Limb (tissue), 2 donors: ENCODE measurements at regions not wholly inside any gene's neighbourhood (a gene's known extent, or its start where the extent isn't known, plus 50 kb on each side); places are given as distances from the start of the nearest gene placed in this dataset.
A peak's percentile ranks its signal among the peaks of the same experiment; 100 is the strongest.

Experiments
- DNase-seq, 2 donors: peaks; one replicate each; pipeline ENCODE4 v3.0.0-alpha.2; 2016; ENCODE audit errors: extremely low spot score in 2 of 2

- no peak for DNase-seq
Measured at GRCh38 chr6:92827104-92827503, 592.3 kb downstream of the EPHA7 start.

- DNase-seq = no peak
Measured at GRCh38 chr6:92826633-92827032, 592.7 kb downstream of the EPHA7 start.

GRCh38 chr6:92822222-92822621 lies 597.1 kb downstream of the EPHA7 start:
- DNase-seq = no peak

GRCh38 chr6:92820601-92821000 lies 598.8 kb downstream of the EPHA7 start:
- peak in 1 of 2 donors; percentile 8 for DNase-seq

- peak; percentile 22 to 33 for DNase-seq
Measured at GRCh38 chr6:92810913-92811312, 608.4 kb downstream of the EPHA7 start.

- no peak for DNase-seq
Measured at GRCh38 chr6:92806254-92806653, 613.1 kb downstream of the EPHA7 start.

- no peak for DNase-seq
Measured at GRCh38 chr6:92791403-92791802, 628.0 kb downstream of the EPHA7 start.

- DNase-seq = no peak
Measured at GRCh38 chr6:92790381-92790780, 629.0 kb downstream of the EPHA7 start.

- DNase-seq = no peak
Measured at GRCh38 chr6:92784235-92784634, 635.1 kb downstream of the EPHA7 start.

GRCh38 chr6:92779746-92780145 lies 639.6 kb downstream of the EPHA7 start:
- peak; percentile 27 to 49 for DNase-seq

- peak in 1 of 2 donors; percentile 73 for DNase-seq
Measured at GRCh38 chr6:92777146-92777740, 642.1 kb downstream of the EPHA7 start.

GRCh38 chr6:92770540-92770939 lies 648.8 kb downstream of the EPHA7 start:
- no peak for DNase-seq

- DNase-seq = no peak
Measured at GRCh38 chr6:92767101-92767500, 652.3 kb downstream of the EPHA7 start.

- DNase-seq = no peak
Measured at GRCh38 chr6:92763680-92764079, 655.7 kb downstream of the EPHA7 start.

GRCh38 chr6:92763274-92763584 lies 656.1 kb downstream of the EPHA7 start:
- DNase-seq = no peak

- DNase-seq = peak in 1 of 2 donors; percentile 32
Measured at GRCh38 chr6:92762443-92763273, 656.7 kb downstream of the EPHA7 start.

- DNase-seq = no peak
Measured at GRCh38 chr6:92759178-92759577, 660.2 kb downstream of the EPHA7 start.

- no peak for DNase-seq
Measured at GRCh38 chr6:92757925-92758324, 661.4 kb downstream of the EPHA7 start.

GRCh38 chr6:92756912-92757311 lies 662.4 kb downstream of the EPHA7 start:
- DNase-seq = no peak

GRCh38 chr6:92753956-92754355 lies 665.4 kb downstream of the EPHA7 start:
- no peak for DNase-seq

- DNase-seq = no peak
Measured at GRCh38 chr6:92752114-92752513, 667.2 kb downstream of the EPHA7 start.

GRCh38 chr6:92748131-92748530 lies 671.2 kb downstream of the EPHA7 start:
- no peak for DNase-seq

- no peak for DNase-seq
Measured at GRCh38 chr6:92737983-92738382, 681.4 kb downstream of the EPHA7 start.
